GM12801 (cell line): ENCODE measurements at regions not wholly inside any gene's neighbourhood (a gene's known extent, or its start where the extent isn't known, plus 50 kb on each side); places are given as distances from the start of the nearest gene placed in this dataset.

ENCODE experiments used
- CTCF ChIP-seq: IDR thresholded peaks from one replicate; pipeline ENCODE4 v1.5.1; 2011; ENCODE audit warnings: control low read depth; ENCODE audit not compliant: insufficient read length; ENCODE audit errors: extremely low read depth

GRCh38 chr5:167940911-167941310 lies 350.5 kb upstream of the WWC1 start:
- TF ChIP-seq CTCF = no peak

DNA sequence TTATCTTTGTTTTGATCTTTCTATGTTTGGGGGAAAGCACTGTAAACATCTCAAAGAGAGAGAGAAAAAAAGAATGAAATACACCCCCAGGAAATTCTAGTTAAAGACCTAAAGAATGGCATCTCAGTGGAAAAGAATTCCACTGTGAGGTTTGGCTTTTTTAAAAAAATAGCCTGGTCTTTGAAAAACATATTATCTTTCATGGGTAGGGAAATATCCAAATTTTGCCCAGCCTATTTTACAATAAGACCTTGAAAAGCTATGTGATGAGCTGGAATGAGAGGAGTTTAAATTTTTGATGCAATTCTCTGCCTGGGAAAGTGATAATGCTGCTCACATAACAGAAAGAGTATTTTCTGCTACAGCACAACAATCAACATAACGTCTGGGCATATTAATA lies 348.1 kb upstream of the WWC1 start:
- TF ChIP-seq CTCF = no peak

DNA sequence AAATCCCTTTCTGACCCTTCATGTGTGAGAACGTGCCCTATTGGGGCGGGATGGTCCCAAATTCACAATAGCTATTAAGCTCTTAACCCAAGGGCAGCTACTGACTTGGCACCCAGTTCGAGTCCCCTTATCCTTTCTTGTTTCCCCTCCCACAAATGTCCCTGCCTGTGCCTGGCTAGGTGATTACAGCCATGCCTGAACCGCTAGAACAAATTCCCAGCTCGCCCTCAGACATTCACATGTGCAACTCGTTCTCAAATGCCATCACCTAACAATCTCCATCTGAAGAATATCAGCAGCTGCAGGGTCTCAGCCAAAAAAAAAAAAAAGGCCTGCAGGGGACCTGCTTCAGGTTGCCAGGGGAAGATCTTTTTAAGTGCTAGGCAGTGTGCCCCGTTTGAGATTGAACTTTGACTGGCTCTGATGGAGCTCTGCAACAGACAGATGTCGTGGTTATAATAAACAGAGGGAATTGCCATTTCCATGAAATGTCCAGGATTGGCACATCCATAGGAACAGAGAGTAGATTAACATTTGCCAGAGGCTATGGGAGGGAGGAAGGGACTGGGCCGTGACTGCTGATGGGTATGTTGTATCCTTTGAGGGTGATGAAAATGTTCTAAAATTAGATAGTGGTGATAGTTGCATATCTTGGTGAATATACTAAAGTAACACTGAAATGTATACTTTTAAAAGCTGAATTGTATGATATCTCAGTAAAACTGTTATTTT lies 347.2 kb upstream of the WWC1 start:
- TF ChIP-seq CTCF = no peak

- no peak for TF ChIP-seq CTCF
Observed at GRCh38 chr5:167945542-167946384, 345.7 kb upstream of the WWC1 start.

- TF ChIP-seq CTCF = no peak
Observed at GRCh38 chr5:167947306-167947705, 344.1 kb upstream of the WWC1 start.

- no peak for TF ChIP-seq CTCF
Observed at GRCh38 chr5:167948251-167948650, 343.2 kb upstream of the WWC1 start.

GRCh38 chr5:167949435-167949834 lies 342.0 kb upstream of the WWC1 start:
- no peak for TF ChIP-seq CTCF
